SH-SY5Y (cell line): ENCODE measurements at regions not wholly inside any gene's neighbourhood (a gene's known extent, or its start where the extent isn't known, plus 50 kb on each side); places are given as distances from the start of the nearest gene placed in this dataset.

Source experiments
- GATA2 ChIP-seq: IDR thresholded peaks from 2 replicates; pipeline ENCODE4 v1.6.1; 2011; ENCODE audit warnings: mild to moderate bottlenecking, low read depth, low read length
- GATA3 ChIP-seq: IDR thresholded peaks from 2 replicates; pipeline ENCODE4 v1.6.1; 2011; ENCODE audit warnings: low read depth, mild to moderate bottlenecking, low read length, moderate library complexity

- no peak for TF ChIP-seq GATA3
- no peak for TF ChIP-seq GATA2
Observed at GRCh38 chr3:177795216-177795615, 597.9 kb upstream of the TBL1XR1 start.
